Renal cortex interstitium (tissue), 11 donors: ENCODE measurements at regions not wholly inside any gene's neighbourhood (a gene's known extent, or its start where the extent isn't known, plus 50 kb on each side); places are given as distances from the start of the nearest gene placed in this dataset.

ENCODE experiments used
- DNase-seq, 11 donors: peaks; one replicate each; pipeline ENCODE4 v3.0.0-alpha.2; 2013; ENCODE audit warnings: low read depth in 9 of 11, low spot score in 4 of 11; ENCODE audit errors: extremely low read depth in 1 of 11

- DNase-seq, result no peak
Measured at GRCh38 chr7:96638669-96639068, 71.0 kb downstream of the SEM1 start.

- peak in 6 of 11 donors; percentile 1 to 13 (median 6) for DNase-seq
Measured at GRCh38 chr7:96637522-96637921, 72.1 kb downstream of the SEM1 start.

- DNase-seq, result no peak
Measured at GRCh38 chr7:96636979-96637378, 72.7 kb downstream of the SEM1 start.

GRCh38 chr7:96636342-96636860 is 73.2 kb downstream of the SEM1 start:
- no peak for DNase-seq

GRCh38 chr7:96629884-96630283 is 79.8 kb downstream of the SEM1 start:
- DNase-seq, result no peak

- DNase-seq, result no peak
Measured at GRCh38 chr7:96624954-96625353, 84.7 kb downstream of the SEM1 start.

GRCh38 chr7:96621932-96622331 is 87.7 kb downstream of the SEM1 start:
- DNase-seq, result no peak

- no peak for DNase-seq
Measured at GRCh38 chr7:96614154-96614867, 95.3 kb downstream of the SEM1 start.

- DNase-seq, result no peak
Measured at GRCh38 chr7:96612034-96612433, 97.6 kb downstream of the SEM1 start.

- DNase-seq, result no peak
Measured at GRCh38 chr7:96605045-96605716, 104.5 kb downstream of the SEM1 start.

- no peak for DNase-seq
Measured at GRCh38 chr7:96599288-96599936, 110.2 kb downstream of the SEM1 start.

GRCh38 chr7:96598421-96598820 is 111.2 kb downstream of the SEM1 start:
- no peak for DNase-seq

GRCh38 chr7:96596120-96596826 is 113.4 kb downstream of the SEM1 start:
- DNase-seq, result peak in 4 of 11 donors; percentile 6 to 30 (median 21)

- no peak for DNase-seq
Measured at GRCh38 chr7:96591900-96592676, 117.6 kb downstream of the SEM1 start.

GRCh38 chr7:96591159-96591899 is 118.3 kb downstream of the SEM1 start:
- DNase-seq, result no peak

- no peak for DNase-seq
Measured at GRCh38 chr7:96589038-96589437, 120.6 kb downstream of the SEM1 start.

- DNase-seq, result no peak
Measured at GRCh38 chr7:96579119-96579518, 130.5 kb downstream of the SEM1 start.

- no peak for DNase-seq
Measured at GRCh38 chr7:96578606-96579005, 131.0 kb downstream of the SEM1 start.
